Neural cell (in vitro differentiated cells): ENCODE measurements at regions not wholly inside any gene's neighbourhood (a gene's known extent, or its start where the extent isn't known, plus 50 kb on each side); places are given as distances from the start of the nearest gene placed in this dataset.

Experiments used
- H2AFZ ChIP-seq: fragments of 200-600, 300-800 bp; sonication (generic), shearing (Covaris generic); 2 replicates; pipeline ENCODE4 v1.6.0; 2014; ENCODE audit warnings: low read depth, mild to moderate bottlenecking, antibody characterized with exemption, low read length, moderate library complexity
- H3F3A ChIP-seq: fragments of 200-600 bp; shearing (Covaris generic); 2 replicates; pipeline ENCODE4 v1.6.1; 2016; ENCODE audit warnings: mild to moderate bottlenecking, moderate library complexity, mixed read lengths, antibody characterized with exemption, low read length; ENCODE audit not compliant: insufficient read depth, poor library complexity, severe bottlenecking
- H3K27ac ChIP-seq: fragments of 200-600, 300-800 bp; sonication (generic), shearing (Covaris generic); 2 replicates; pipeline ENCODE4 v1.5.1; 2014; ENCODE audit warnings: mild to moderate bottlenecking, low read length, moderate library complexity
- H3K27me3 ChIP-seq: fragments of 300-800, 200-600 bp; sonication (generic), shearing (Covaris generic); 2 replicates; pipeline ENCODE4 v1.6.0; 2014; ENCODE audit warnings: mild to moderate bottlenecking, low read depth, low read length, moderate library complexity; ENCODE audit not compliant: insufficient read depth
- H3K36me3 ChIP-seq: fragments of 300-800, 200-600 bp; sonication (generic), shearing (Covaris generic); 2 replicates; pipeline ENCODE4 v1.5.1; 2014; ENCODE audit warnings: mild to moderate bottlenecking, antibody characterized with exemption, low read length, moderate library complexity; ENCODE audit not compliant: insufficient read depth
- H3K4me2 ChIP-seq: fragments of 300-800, 200-600 bp; sonication (generic), shearing (Covaris generic); 2 replicates; pipeline ENCODE4 v1.6.0; 2014; ENCODE audit warnings: mild to moderate bottlenecking, low read length
- H3K4me3 ChIP-seq: fragments of 300-800, 200-600 bp; sonication (generic), shearing (Covaris generic); 2 replicates; pipeline ENCODE4 v1.5.1; 2014; ENCODE audit warnings: mild to moderate bottlenecking, low read length, moderate library complexity
- H3K79me2 ChIP-seq: fragments of 200-600 bp; shearing (Covaris generic); replicated peaks from 2 replicates; pipeline ENCODE4 v1.6.0; 2014; ENCODE audit warnings: mild to moderate bottlenecking, low read length, moderate library complexity; ENCODE audit not compliant: insufficient read depth
- H3K9ac ChIP-seq: fragments of 300-800, 200-600 bp; sonication (generic), shearing (Covaris generic); 2 replicates; pipeline ENCODE4 v1.6.1; 2016; ENCODE audit warnings: mild to moderate bottlenecking, low read length, mixed read lengths
- H3K9me2 ChIP-seq: fragments of 200-600 bp; shearing (Covaris generic); 2 replicates; pipeline ENCODE4 v1.6.1; 2016; ENCODE audit warnings: mild to moderate bottlenecking, low read length, mixed read lengths; ENCODE audit not compliant: insufficient read depth
- H3K9me3 ChIP-seq: fragments of 200-600, 300-800 bp; sonication (generic), shearing (Covaris generic); 2 replicates; pipeline ENCODE4 v1.6.1; 2016; ENCODE audit warnings: mild to moderate bottlenecking, mixed run types, low read length, moderate library complexity, mixed read lengths
- H4K20me1 ChIP-seq: fragments of 200-600 bp; shearing (Covaris generic); 2 replicates; pipeline ENCODE4 v1.6.1; 2016; ENCODE audit warnings: mild to moderate bottlenecking, mixed run types; ENCODE audit not compliant: insufficient read depth
- CTCF ChIP-seq: fragments of 450-650 bp; IDR thresholded peaks from 2 replicates; pipeline ENCODE4 v1.5.1; 2014; ENCODE audit warnings: antibody characterized with exemption, mild to moderate bottlenecking, moderate library complexity; ENCODE audit not compliant: poor library complexity, severe bottlenecking
- EP300 ChIP-seq: fragments of 450-650 bp; conservative IDR thresholded peaks from 2 replicates; pipeline ENCODE4 v1.6.1; 2014; ENCODE audit warnings: antibody characterized with exemption, mild to moderate bottlenecking, moderate library complexity; ENCODE audit not compliant: poor library complexity, severe bottlenecking
- EZH2 ChIP-seq: fragments of 200-600, 300-800 bp; shearing (Covaris generic), sonication (generic); IDR thresholded peaks from 2 replicates; pipeline ENCODE4 v1.6.1; 2014; ENCODE audit warnings: antibody characterized with exemption, low read length, borderline replicate concordance, mild to moderate bottlenecking; ENCODE audit not compliant: insufficient read depth, poor library complexity, severe bottlenecking
- MXI1 ChIP-seq: fragments of 450-650 bp; conservative IDR thresholded peaks from 2 replicates; pipeline ENCODE4 v1.6.1; 2014; ENCODE audit warnings: antibody characterized with exemption, mild to moderate bottlenecking; ENCODE audit not compliant: poor library complexity, severe bottlenecking
- POLR2AphosphoS5 ChIP-seq: IDR thresholded peaks from 2 replicates; pipeline ENCODE4 v1.6.1; 2012
- RAD21 ChIP-seq: fragments of 450-650 bp; conservative IDR thresholded peaks from 2 replicates; pipeline ENCODE4 v1.6.1; 2014; ENCODE audit warnings: antibody characterized with exemption, mild to moderate bottlenecking, moderate library complexity
- REST ChIP-seq: IDR thresholded peaks from 2 replicates; pipeline ENCODE4 v1.6.1; 2012; ENCODE audit warnings: borderline replicate concordance
- SMC3 ChIP-seq: fragments of 450-650 bp; conservative IDR thresholded peaks from 2 replicates; pipeline ENCODE4 v1.6.1; 2014; ENCODE audit warnings: antibody characterized with exemption, mild to moderate bottlenecking, moderate library complexity; ENCODE audit not compliant: poor library complexity
- TAF1 ChIP-seq: IDR thresholded peaks from 2 replicates; pipeline ENCODE4 v1.6.1; 2012; ENCODE audit warnings: low read depth

DNA sequence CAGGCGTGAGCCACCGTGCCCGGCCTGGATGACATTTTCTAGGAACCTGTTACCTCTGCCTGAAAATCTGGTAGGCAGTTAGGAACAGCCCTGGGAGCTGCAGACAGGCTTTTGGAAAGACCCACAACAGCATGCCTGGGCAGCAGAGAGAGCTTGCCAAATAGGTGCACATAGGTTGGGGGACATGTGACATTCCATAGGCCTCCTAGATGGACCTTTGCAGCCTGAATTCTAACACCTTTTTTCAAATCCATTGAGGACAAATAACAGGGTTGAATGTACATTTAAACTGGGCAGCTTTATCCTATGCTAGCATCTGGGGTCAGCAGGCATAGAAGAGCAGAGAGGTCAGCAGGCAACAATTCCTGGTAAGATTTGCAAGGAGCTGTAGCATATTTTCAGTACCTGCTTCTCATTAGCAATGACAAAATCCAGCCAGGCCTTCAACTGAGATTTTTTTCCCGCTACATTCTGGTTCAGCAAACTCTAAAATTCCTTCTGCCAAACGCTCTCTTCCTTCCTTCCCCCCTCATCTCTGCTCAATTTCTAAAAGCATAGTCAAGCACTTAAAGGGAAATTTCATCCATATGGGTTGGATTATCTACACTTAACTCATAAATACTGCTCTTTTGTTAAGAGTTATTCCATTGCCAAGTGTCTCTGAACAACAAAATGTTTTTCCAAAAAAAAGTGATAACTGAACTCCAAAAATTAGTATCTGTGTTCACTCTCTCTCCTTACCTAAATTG lies 75.2 kb downstream of the SOWAHC start:
- Histone ChIP-seq H3K27me3 (no peaks in the 10 kb centered on the region), H3F3A (no peaks in the 10 kb centered on the region), H2AFZ (no peak overlapping the region), H3K4me2 (no peak overlapping the region), H3K27ac (no peak overlapping the region), H3K9me3 (no peaks in the 10 kb centered on the region), H4K20me1 (no peaks in the 10 kb centered on the region), H3K36me3 (no peaks in the 10 kb centered on the region), H3K9ac (no peak overlapping the region), H3K4me3 (no peak overlapping the region), H3K9me2 (no peaks in the 10 kb centered on the region), H3K79me2 (no peaks in the 10 kb centered on the region)
- TF ChIP-seq RAD21: no peak
- TF ChIP-seq MXI1: no peak
- TF ChIP-seq POLR2AphosphoS5: no peak
- TF ChIP-seq REST: no peak
- TF ChIP-seq SMC3: no peak
- TF ChIP-seq TAF1: no peak
- TF ChIP-seq CTCF: no peak
- TF ChIP-seq EZH2: no peak
- TF ChIP-seq EP300: no peak

- H3K4me2 ChIP-seq: no peak overlapping the region
- H3F3A ChIP-seq: no peaks in the 10 kb centered on the region
- no peaks in the 10 kb centered on the region for H4K20me1 ChIP-seq
- H3K27ac ChIP-seq: no peak overlapping the region
- TF ChIP-seq EZH2 (no peak), MXI1 (no peak), POLR2AphosphoS5 (no peak)
- no peaks in the 10 kb centered on the region for H3K36me3 ChIP-seq
- no peak overlapping the region for H2AFZ ChIP-seq
- no peak overlapping the region for H3K4me3 ChIP-seq
- H3K9me3 ChIP-seq: no peaks in the 10 kb centered on the region
- H3K9me2 ChIP-seq: no peaks in the 10 kb centered on the region
- no peak overlapping the region for H3K9ac ChIP-seq
- no peaks in the 10 kb centered on the region for H3K27me3 ChIP-seq
- H3K79me2 ChIP-seq: no peaks in the 10 kb centered on the region
Observed at GRCh38 chr2:109689973-109690372, 75.8 kb downstream of the SOWAHC start.
